Body of pancreas (tissue), 4 donors: ENCODE measurements at regions not wholly inside any gene's neighbourhood (a gene's known extent, or its start where the extent isn't known, plus 50 kb on each side); places are given as distances from the start of the nearest gene placed in this dataset.

Source experiments
- CTCF ChIP-seq, 7 experiments: fragments of 450-650 bp in 4 of 7; fragments of 200-600 bp in 3 of 7; sonication (generic) in 3 of 7; IDR thresholded peaks; one replicate each; pipeline ENCODE4 v1.5.1; 2016 to 2019; ENCODE audit warnings: antibody characterized with exemption in 7 of 7
- POLR2A ChIP-seq, 3 donors: fragments of 450-650 bp; IDR thresholded peaks; one replicate each; pipeline ENCODE4 v1.6.1; 2016; ENCODE audit warnings: antibody characterized with exemption in 3 of 3, mild to moderate bottlenecking in 2 of 3

GRCh38 chr3:135362889-135363288 lies 567.8 kb downstream of the EPHB1 start:
- no peak for TF ChIP-seq CTCF (IDR thresholded peaks at IDR 0.05)
- no peak for TF ChIP-seq POLR2A (IDR thresholded peaks at IDR 0.05)
